ENCODE measurements at regions not wholly inside any gene's neighbourhood (a gene's known extent, or its start where the extent isn't known, plus 50 kb on each side); places are given as distances from the start of the nearest gene placed in this dataset.
A peak's percentile ranks its signal among the peaks of the same experiment; 100 is the strongest.
"Not testable (repeated sequence)": the region's sequence is repeated elsewhere in the genome, so short reads cannot be mapped to it uniquely, and the experiment has no call there.

GRCh38 chr3:180782195-180782984 is 103.1 kb upstream of the CCDC39 start:
- Histone ChIP-seq H3K4me1 (peaks cover 0 to 10% (median 0%) of the 10 kb centered on the region in 10 experiments; a peak in 4 of 20 replicates), H3K9me3 (replicated peaks in 1 of 11) (peaks cover 35 to 45% (median 41%) of the 10 kb centered on the region in 11 experiments), H4K20me1 (no peaks in the 10 kb centered on the region), H3K4me2 (no peak overlapping the region), H3K27me3 (no peaks in the 10 kb centered on the region), H3K27ac (no peak overlapping the region), H3K9ac (no peak overlapping the region), H3K4me3 (no peak overlapping the region), H3K36me3 (no peaks in the 10 kb centered on the region)
- no peak for TF ChIP-seq Cebpa-rat (IDR thresholded peaks at IDR 0.05)

- H3K27me3 ChIP-seq; H3K9me3 ChIP-seq (replicated peaks in 1 of 11); H3K36me3 ChIP-seq; H3K4me3 ChIP-seq; H3K4me2 ChIP-seq; H4K20me1 ChIP-seq; H3K27ac ChIP-seq; H3K9ac ChIP-seq: not testable (repeated sequence)
- peaks cover 0 to 10% (median 0%) of the 10 kb centered on the region in 10 experiments; a peak in 4 of 20 replicates for H3K4me1 ChIP-seq
These were observed 106.9 kb upstream of the CCDC39 start for GRCh38 chr3:180786227-180786626.

DNA sequence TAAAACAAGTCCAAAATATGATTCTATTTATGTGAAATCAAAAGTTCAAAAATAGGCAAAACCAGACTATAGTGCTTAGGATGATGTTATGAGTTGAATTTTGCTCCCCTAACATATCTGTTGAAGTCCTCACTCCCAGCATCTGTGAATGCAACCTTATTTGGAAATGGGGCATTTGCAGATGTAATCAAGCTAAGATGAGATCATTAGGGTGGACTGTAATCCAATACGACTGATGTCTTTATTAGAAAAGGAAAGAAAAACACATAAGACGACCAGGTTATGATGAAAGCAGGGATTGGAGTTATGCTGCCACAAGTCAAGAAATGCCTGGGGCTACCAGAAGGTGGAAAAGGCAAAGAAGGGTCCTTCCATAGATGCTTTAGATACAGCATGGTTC is 110.5 kb upstream of the CCDC39 start:
- Histone ChIP-seq H3K27ac (no peak overlapping the region), H3K36me3 (no peaks in the 10 kb centered on the region), H3K9ac (no peak overlapping the region), H3K4me2 (no peak overlapping the region), H4K20me1 (no peaks in the 10 kb centered on the region), H3K27me3 (no peaks in the 10 kb centered on the region), H3K4me1 (no peaks in the 10 kb centered on the region), H3K4me3 (no peak overlapping the region), H3K9me3 (replicated peaks in 1 of 11) (no peaks in the 10 kb centered on the region)
- no peak for TF ChIP-seq Cebpa-rat (IDR thresholded peaks at IDR 0.05)

- no peaks in the 10 kb centered on the region for H3K9me3 ChIP-seq (replicated peaks in 1 of 11)
- peaks cover 0 to 6% (median 0%) of the 10 kb centered on the region in 10 experiments; a peak in 5 of 20 replicates for H3K4me1 ChIP-seq
- no peaks in the 10 kb centered on the region for H4K20me1 ChIP-seq
- H3K27me3 ChIP-seq = no peaks in the 10 kb centered on the region
- H3K27ac ChIP-seq = no peak overlapping the region
- peak overlapping the region in 4 of 11 experiments; percentile 16 to 30 (median 22); a peak in 2 of 22 replicates for H3K4me2 ChIP-seq
- no peak for TF ChIP-seq Cebpa-rat (IDR thresholded peaks at IDR 0.05)
- no peak overlapping the region for H3K9ac ChIP-seq
- no peaks in the 10 kb centered on the region for H3K36me3 ChIP-seq
- no peak overlapping the region for H3K4me3 ChIP-seq
These were observed 114.3 kb upstream of the FXR1 start for GRCh38 chr3:180798197-180798596.

- no peaks in the 10 kb centered on the region for H3K27me3 ChIP-seq
- no peak for TF ChIP-seq Cebpa-rat (IDR thresholded peaks at IDR 0.05)
- H3K9ac ChIP-seq = no peak overlapping the region
- no peaks in the 10 kb centered on the region for H4K20me1 ChIP-seq
- H3K27ac ChIP-seq = no peak overlapping the region
- H3K4me3 ChIP-seq = no peak overlapping the region
- H3K4me1 ChIP-seq = peaks cover 0 to 6% (median 0%) of the 10 kb centered on the region in 10 experiments; a peak in 5 of 20 replicates
- H3K4me2 ChIP-seq = no peak overlapping the region
- H3K36me3 ChIP-seq = no peaks in the 10 kb centered on the region
- no peaks in the 10 kb centered on the region for H3K9me3 ChIP-seq (replicated peaks in 1 of 11)
These were observed 109.6 kb upstream of the FXR1 start for GRCh38 chr3:180802837-180803236.

GRCh38 chr3:180804916-180805315 is 107.6 kb upstream of the FXR1 start:
- TF ChIP-seq Cebpa-rat (IDR thresholded peaks at IDR 0.05) = no peak
- Histone ChIP-seq H3K27me3 (no peaks in the 10 kb centered on the region), H3K27ac (no peak overlapping the region), H3K4me2 (no peak overlapping the region), H3K9me3 (replicated peaks in 1 of 11) (no peaks in the 10 kb centered on the region), H3K9ac (no peak overlapping the region), H3K36me3 (no peaks in the 10 kb centered on the region), H3K4me1 (peaks cover 0 to 7% (median 0%) of the 10 kb centered on the region in 10 experiments; a peak in 2 of 20 replicates), H3K4me3 (no peak overlapping the region), H4K20me1 (no peaks in the 10 kb centered on the region)

DNA sequence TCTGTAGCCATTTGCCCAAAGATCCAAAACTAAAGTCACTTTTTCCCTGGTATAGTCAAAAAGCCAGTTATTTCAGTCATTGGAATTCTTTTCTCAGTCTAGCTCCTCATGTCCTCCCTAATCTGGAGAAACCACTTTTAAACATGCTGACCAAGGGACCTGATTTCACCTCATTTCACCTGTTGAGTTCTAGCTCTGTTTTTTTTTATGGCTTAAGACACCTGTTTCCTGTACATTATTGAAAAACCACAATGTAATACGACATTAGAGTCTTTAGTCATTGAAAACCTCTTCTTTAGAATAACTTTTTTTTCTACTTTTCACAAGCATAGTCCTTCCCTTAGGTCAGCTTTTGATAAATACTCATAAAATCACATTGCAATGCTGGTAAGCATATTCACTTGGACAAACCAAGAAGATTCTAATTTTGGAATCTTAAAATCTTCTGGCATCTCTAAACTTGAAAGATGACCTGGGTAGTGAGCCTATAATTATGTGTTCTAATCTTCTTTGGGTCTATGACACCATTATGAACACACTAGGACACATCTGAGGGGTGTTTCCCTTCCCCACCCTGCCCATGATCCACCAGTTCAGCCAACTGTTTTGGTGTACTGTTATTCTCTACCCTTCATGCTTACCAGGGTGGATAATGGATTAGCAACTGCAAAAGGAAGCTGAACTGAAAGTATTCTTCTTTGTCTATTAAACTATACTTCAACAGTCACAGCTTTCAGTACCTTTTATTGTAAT is 103.5 kb upstream of the FXR1 start:
- no peak overlapping the region for H3K27ac ChIP-seq
- no peak for TF ChIP-seq Cebpa-rat (IDR thresholded peaks at IDR 0.05)
- no peak overlapping the region for H3K4me3 ChIP-seq
- no peaks in the 10 kb centered on the region for H3K36me3 ChIP-seq
- no peak overlapping the region for H3K4me2 ChIP-seq
- H3K4me1 ChIP-seq = peaks cover 0 to 7% (median 0%) of the 10 kb centered on the region in 10 experiments; a peak in 2 of 20 replicates
- H3K27me3 ChIP-seq = no peaks in the 10 kb centered on the region
- no peaks in the 10 kb centered on the region for H3K9me3 ChIP-seq (replicated peaks in 1 of 11)
- H3K9ac ChIP-seq = no peak overlapping the region
- H4K20me1 ChIP-seq = no peaks in the 10 kb centered on the region

DNA sequence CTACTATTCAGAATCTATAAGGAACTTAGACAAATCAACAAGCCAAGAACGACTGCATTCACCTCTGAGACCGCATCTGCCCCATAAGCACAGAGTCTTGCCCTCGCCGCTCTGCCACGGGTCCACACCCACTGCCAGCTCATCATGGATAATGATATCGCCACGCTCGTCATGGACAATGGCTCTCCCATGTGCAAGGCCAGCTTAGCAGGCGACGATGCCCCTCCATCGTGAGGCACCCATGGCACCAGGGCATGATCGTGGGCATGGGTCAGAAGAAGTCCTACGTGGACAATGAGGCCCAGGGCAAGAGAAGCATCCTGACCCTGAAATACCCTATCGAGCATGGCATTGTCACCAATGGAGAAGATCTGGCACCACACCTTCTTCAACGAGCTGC is 92.1 kb upstream of the FXR1 start:
- H3K9me3 ChIP-seq (replicated peaks in 1 of 11) = no peaks in the 10 kb centered on the region
- TF ChIP-seq Cebpa-rat (IDR thresholded peaks at IDR 0.05) = no peak
- H3K27ac ChIP-seq = no peak overlapping the region
- H3K4me3 ChIP-seq = no peak overlapping the region
- no peak overlapping the region for H3K9ac ChIP-seq
- peaks cover 0 to 6% (median 4%) of the 10 kb centered on the region in 10 experiments; a peak in 8 of 20 replicates for H3K4me1 ChIP-seq
- H4K20me1 ChIP-seq = no peaks in the 10 kb centered on the region; a peak in 1 of 22 replicates
- H3K4me2 ChIP-seq = no peak overlapping the region
- no peaks in the 10 kb centered on the region for H3K27me3 ChIP-seq
- no peaks in the 10 kb centered on the region for H3K36me3 ChIP-seq

- H3K36me3 ChIP-seq = no peaks in the 10 kb centered on the region
- H3K4me2 ChIP-seq = no peak overlapping the region
- no peak for TF ChIP-seq Cebpa-rat (IDR thresholded peaks at IDR 0.05)
- peaks cover 11 to 23% (median 20%) of the 10 kb centered on the region in 11 experiments; a peak in 17 of 22 replicates for H3K9me3 ChIP-seq (replicated peaks in 1 of 11)
- H3K27ac ChIP-seq = no peak overlapping the region
- no peak overlapping the region for H3K4me3 ChIP-seq
- H3K9ac ChIP-seq = no peak overlapping the region
- H4K20me1 ChIP-seq = no peaks in the 10 kb centered on the region; a peak in 1 of 22 replicates
- H3K4me1 ChIP-seq = peaks cover 0 to 6% (median 4%) of the 10 kb centered on the region in 10 experiments; a peak in 8 of 20 replicates
- no peaks in the 10 kb centered on the region for H3K27me3 ChIP-seq
These were observed 86.5 kb upstream of the FXR1 start for GRCh38 chr3:180825964-180826363.

Measured in BLaER1 treated with 17β-estradiol and CSF1 and Interleukin-3, amounts not matched to agents 10 nM and 100 nM (cell line).